Stimulated activated CD8-positive, alpha-beta memory T cell treated with anti-CD3 and anti-CD28 coated beads, Interleukin-4, amount 100 ng/mL, for 4 hours (primary cell): ENCODE measurements at regions not wholly inside any gene's neighbourhood (a gene's known extent, or its start where the extent isn't known, plus 50 kb on each side); places are given as distances from the start of the nearest gene placed in this dataset.
A peak's percentile ranks its signal among the peaks of the same experiment; 100 is the strongest.
"Not testable (repeated sequence)": the region's sequence is repeated elsewhere in the genome, so short reads cannot be mapped to it uniquely, and the experiment has no call there.

Experiments
- DNase-seq, 2 donors: peaks; one replicate each; pipeline ENCODE4 v3.0.0-alpha.2; 2020; ENCODE audit warnings: low read depth in 2 of 2, low spot score in 1 of 2

DNA sequence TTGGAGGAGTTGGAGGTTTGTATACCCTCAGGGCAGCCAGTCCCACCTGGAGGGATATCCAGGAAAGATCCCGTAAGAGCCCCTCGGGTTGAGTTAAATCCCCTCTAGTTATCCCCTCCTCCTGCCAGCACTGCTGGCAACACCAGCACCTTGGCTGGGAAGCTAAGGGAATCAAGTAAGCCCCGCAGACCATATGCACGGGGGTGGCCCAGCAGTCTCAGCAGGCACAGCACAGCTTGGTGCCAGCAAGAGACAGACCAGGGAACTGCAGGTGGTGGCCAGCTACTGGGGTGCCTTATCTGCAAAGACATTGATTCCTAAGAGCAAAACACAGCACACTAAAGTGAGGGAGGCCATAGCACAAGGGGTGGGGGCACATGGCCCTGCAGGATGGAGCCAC is 173.8 kb downstream of the GOLGA6L4 start:
- DNase-seq = not testable (repeated sequence)

DNA sequence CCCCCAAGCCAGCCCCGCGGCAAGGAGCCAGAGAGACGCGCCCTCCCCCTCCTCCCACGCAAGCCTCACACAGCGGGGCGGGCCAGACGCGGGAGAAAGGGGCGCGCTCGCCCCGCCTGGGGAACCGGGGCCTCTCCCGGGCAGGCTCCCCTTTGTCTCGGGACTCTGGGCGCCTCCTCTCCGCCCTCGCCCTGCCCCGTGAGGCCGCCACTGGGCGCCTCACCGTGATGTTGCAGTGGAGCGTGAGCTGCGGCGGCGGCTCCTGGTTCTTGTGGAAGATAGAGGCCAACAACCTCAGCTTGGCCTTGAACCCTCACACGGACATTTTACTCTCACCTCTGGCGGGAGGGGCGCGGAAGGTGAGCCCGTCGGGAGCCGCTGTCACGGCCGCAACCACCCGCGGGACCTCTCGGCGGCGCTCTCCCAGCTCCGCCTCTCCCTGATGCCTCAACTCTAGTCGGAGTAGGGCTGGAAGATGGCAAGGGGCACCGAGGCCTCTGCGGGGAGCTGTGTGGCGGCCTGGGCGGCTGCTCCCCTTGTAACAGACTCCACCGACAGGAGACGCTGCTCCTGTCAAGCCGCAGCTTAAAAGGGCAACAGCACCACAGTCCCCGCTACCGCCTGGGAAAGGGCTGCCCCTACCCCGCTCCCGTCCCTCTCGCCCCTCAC is 179.2 kb upstream of the ZSCAN2 start:
- DNase-seq = not testable (repeated sequence)

DNA sequence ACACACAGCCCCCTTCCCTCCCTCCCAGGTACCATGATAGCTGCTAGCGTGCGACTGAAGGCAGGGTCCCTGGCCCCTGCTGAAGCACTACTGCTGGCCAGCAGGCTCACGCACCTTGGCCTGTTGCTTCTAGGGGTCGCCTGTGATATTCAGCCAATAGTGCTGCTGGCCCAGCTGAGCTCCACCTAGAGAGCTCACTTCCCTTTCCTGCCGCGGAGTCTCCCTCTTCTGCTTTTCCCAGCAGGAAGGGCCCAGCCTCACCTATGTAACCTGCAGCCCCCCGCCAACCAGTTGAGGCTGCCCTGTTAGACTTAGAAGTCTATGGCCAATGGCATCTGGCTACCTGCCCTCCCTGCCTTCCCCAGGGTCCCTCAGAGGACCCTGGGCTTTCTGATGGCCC is 175.5 kb upstream of the ZSCAN2 start:
- DNase-seq = not testable (repeated sequence)

DNA sequence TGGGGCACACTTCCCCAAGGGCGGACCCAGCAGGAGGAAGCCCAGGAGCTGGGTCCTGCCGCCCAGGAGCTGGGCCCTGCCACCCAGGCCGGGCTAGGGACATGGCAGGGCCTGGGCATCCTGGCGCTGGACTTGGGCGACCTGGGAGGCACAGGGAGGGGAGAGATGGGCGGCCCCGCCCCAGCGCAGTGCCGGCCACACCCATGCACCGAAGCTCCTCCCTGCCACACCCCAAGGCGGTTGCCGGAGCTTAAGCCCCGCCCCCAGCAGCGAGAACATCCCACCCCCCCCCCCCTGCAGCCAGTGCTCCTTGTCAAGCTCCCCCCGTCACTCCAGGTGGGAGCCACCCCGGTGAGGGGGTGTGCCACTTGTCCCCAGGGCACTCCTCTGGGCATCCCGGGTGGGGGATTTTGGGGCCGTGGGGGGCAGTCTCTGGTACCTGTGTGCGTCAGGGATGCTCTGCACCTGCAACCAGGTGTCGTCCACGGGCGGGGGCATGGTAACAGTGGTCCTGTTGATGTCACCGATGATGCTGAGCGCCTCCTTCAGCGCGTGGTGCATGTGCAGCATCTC is 127.4 kb upstream of the ZSCAN2 start:
- not testable (repeated sequence) for DNase-seq

DNA sequence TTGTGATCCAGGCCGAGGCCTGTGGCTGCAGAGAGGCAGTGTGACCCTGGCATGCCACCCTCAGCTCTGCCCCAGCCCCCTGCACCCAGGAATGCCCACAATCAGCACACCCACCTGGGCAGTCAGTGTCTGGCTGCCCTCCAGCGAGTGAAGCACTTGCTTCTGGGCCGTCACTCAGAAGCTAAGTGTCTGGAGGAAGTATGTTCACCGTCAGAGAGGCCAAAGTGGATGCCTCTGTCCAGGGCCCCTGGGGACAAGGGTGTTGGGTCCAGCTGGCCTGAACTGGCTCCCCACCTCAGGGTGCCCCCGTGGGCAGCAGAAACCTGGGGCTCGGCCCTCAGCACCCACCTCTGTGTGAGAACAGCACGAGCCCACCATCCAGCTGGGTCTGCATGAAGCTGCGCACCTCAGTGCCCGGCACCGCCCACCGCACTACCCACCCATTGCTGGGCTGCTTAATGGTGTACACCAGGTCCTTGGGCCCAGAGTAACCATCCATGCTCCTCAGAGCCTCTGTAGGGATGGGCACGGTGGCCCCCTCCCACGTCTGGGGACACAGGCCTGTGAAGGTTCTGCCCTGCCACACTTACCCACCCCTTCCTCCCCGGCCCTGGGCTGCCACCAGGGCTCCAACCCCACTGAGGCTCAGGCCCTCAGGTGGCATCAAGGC is 124.3 kb upstream of the ZSCAN2 start:
- not testable (repeated sequence) for DNase-seq

DNA sequence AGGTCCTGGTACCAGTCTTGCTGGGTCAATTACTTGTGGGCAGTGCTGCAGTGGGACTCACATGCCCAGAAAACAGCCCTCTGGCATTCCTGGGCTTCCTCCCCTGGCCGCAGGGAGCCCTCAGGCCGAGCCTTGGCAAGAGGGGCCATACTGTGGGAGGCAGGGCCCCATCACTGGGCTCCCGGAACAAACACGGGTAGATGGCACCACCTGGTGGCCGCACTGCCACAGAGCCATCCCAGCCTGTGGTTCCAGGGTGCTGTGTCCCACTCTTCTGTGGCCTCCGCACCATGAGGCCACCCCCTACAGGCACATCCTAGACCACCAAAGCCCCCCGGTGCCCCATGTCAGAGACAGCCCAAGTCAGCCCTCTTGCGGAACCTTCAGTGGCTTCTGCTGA is 123.3 kb upstream of the ZSCAN2 start:
- DNase-seq = not testable (repeated sequence)

DNA sequence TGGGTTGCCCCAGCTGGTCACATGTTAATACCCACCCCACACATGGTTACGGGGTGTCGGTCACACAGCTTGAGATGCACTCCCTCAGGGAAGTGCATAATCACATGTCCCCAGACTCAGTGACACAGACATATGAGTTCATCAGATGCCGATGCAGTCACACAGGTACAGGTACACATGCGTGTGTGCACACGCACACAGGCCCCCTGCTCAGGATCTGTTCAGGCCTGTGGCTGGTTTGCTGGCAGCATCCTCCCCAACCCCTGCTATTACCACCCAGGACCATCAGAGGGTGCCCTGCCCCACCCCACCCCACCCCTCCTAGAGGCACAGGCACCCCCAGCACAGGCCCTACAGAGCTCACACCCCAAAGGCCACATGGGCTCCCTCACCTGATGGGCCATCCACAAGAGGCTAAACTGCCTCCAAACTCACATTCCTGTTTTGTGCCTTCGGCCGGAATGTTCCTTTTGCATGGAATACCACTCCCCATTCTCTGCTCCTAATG is 120.6 kb upstream of the ZSCAN2 start:
- DNase-seq = not testable (repeated sequence)

DNA sequence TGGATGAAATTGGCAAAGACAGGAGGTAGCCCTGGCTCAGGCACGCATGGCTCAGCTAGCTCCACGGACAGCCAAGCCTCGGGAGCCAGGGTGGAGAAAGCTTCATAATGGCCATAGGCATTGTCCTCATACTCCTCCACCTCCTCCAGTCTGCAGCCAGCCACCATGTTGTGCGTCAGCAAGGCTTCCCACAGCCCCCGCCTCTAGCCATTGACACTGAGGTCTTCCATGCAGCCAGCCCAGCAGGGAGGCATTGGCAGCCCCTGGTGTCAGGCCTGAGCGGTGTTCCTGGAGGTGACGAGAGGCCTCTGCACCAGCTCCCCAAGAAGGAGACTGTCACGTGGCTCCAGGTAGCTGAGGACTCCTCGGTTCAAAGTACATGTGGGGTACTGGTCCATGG is 117.0 kb upstream of the ZSCAN2 start:
- DNase-seq = not testable (repeated sequence)

DNA sequence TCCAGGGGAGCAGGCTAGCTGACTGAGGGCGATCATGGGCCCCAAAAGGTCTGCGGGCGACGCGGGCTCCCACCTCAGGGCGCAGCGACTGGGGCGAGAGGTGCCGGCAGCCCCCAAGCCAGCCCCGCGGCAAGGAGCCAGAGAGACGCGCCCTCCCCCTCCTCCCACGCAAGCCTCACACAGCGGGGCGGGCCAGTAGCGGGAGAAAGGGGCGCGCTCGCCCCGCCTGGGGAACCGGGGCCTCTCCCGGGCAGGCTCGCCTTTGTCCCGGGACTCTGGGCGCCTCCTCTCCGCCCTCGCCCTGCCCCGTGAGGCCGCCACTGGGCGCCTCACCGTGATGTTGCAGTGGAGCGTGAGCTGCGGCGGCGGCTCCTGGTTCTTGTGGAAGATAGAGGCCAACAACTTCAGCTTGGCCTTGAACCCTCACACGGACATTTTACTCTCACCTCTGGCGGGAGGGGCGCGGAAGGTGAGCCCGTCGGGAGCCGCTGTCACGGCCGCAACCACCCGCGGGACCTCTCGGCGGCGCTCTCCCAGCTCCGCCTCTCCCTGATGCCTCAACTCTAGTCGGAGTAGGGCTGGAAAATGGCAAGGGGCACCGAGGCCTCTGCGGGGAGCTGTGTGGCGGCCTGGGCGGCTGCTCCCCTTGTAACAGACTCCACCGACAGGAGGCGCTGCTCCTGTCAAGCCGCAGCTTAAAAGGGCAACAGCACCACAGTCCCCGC is 100.5 kb upstream of the ZSCAN2 start:
- DNase-seq = peak in 1 of 2 donors; percentile 12

DNA sequence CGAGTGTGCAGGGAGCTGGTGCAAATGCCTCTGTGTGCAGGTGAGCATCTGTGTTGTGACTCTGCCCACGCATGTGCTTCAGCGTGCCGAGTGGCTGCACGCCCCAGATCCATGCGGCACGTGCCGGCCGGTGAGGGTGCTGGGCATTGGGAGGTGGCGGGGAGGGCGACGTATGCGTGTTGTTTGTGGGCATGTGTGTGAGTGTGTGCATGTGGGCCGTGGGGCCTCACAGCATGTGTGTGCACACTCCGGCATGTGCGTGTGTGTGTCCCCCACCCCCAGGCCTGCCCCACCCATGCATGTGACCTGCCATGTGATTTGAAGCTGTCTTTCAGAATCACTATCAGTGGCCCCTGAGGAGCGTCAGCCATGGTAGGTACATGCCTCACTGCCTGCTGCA is 97.7 kb upstream of the ZSCAN2 start:
- not testable (repeated sequence) for DNase-seq

DNA sequence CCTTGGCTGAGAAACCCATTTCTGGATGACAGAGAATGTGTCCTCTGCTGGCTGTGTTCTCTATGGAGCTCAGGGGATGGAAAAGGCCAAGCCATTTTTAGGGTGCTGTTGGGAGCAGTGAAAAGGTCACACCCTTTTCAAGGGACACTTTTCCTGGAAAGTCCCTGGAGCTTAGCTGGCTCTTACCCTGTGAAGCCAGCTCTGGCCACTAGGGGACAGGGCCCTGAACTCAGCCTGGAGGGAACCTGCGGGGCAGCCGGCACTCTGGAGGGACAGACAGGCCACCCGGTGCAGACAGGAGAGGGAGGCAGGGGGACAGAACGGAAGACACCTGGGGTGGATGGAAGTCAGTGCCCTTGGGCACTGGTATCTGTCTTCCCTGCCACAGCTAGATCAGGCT is 95.3 kb upstream of the ZSCAN2 start:
- DNase-seq = not testable (repeated sequence)

DNA sequence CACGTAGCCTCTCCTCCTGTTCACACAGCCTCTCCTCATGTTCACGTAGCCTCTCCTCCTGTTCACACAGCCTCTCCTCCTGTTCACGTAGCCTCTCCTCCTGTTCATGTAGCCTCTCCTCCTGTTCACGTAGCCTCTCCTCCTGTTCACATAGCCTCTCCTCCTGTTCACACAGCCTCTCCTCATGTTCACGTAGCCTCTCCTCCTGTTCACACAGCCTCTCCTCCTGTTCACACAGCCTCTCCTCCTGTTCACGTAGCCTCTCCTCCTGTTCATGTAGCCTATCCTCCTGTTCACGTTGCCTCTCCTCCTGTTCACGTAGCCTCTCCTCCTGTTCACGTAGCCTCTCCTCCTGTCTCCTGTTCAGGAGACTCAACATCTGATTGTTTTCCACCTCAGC is 88.5 kb upstream of the ZSCAN2 start:
- DNase-seq = not testable (repeated sequence)

DNA sequence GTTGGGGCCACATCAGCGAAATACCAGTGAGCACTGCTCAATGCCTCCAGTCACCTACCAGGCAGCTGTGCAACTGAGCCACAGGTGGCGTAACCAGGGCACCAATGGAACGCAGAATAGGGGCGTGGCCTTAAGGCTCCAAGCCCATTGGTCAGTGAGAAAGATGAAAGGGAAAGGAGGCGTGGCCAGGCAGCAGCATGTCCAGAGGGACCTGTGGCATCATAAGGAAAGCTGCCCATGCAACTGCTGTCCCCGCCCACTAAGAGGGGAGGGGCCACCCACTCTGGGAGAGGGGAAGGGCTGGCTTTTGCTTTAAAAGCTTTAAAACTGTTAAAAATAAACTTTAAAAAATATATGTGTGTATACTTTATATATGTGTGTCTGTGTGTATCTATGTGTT is 84.0 kb upstream of the ZSCAN2 start:
- DNase-seq = not testable (repeated sequence)

DNA sequence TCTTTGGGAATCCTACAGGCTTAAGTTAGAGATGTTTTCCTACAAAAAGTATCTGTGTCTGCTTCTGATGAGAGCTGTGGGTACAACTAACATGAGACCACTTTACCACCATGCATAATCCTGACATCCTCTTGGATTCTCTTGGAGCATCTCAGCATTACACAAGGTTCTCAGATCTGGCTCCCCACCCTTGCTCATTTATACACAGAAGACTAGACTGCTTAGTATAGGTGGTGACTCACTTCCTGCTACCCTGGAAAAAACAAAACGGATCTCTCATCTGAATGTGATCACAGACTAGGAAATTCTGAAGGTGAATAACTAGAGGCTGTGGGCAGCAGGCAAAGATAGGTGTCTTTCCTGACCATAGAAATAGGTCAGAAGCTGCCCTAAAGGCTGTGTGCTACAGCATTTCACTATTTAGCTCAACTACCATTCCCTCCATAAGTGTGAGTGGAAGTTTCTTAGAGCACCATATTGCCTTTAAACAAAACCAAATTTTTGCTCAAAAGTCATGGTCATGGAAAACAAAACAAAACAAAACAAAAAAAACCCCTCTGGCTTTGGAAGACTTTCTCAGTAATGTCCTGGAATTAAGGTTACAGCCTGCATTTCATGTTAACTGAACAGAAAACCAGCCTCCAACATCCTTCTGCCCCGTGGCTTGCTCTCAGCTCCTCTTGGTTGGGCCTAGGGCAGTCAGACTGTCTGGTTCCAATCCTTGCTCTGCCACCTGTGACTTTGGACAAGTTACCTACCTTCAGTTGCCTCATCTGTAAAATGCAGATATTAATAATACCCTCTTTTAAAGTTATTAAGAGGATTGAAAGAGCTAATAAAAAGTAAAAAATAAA is 75.1 kb upstream of the ZSCAN2 start:
- not testable (repeated sequence) for DNase-seq

DNA sequence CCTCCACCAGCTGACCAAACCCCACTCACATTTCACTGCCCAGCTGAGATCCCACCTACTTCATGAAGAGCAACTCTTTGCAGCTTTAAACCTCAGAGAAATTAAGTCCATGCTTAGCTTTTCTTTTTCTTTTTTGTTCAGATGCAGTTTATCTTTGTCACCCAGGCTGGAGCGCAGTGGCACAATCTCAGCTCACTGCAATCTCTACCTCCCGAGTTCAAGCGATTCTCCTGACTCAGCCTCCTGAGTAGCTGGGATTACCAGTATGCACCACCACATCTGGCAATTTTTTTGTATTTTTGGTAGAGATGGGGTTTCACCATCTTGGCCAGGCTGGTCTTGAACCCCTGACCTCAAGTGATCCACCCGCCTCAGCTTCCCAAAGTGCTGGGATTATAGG is 70.1 kb upstream of the ZSCAN2 start:
- DNase-seq = not testable (repeated sequence)

DNA sequence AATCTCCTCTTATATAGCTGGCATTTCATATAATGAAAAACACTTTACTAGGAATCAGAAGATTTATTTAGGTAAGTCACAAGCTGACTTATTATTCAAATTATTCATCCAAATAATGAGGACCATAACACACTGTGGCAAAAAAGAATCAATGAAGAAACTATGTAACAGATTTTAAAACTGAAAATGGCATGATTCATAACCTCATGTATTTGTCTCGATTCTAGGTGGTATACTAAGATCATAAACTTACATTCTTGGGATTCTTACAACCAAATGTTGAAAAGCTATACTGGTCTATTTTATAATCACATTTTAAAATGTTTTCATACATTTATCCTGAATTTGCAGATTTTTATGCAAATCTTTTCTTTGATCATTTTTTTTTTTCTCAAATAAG is 69.6 kb upstream of the ZSCAN2 start:
- DNase-seq = not testable (repeated sequence)

DNA sequence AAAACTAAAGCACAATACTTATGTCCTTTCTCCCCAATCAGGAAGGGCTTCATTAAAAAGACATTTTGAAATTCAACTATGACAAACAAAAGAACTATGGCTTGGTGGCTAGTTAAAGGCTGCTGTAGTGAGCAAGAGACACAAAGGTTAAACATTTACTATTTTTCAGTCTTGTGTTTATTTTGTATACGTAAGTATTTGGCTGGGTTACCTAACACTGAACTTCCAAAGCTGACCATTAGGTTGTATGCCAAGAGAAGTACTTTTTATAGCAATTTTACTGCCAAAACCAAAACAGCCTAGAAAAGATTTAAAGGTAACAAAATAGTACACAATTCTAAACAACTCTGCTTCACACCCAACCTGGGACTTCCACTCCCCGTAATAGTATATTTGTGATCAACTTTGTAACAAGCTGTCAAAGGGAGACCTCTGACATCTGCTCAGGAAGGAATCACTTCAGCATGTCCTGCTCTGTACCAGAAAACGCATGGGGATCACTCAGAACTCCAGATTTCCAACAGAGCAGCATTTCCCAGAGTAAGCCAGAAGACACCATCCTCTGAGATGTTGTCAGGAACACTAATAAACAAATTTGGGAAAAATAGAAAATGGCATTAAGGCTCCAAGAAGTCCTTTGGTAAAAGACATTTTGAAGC is 69.0 kb upstream of the ZSCAN2 start:
- DNase-seq = not testable (repeated sequence)

DNA sequence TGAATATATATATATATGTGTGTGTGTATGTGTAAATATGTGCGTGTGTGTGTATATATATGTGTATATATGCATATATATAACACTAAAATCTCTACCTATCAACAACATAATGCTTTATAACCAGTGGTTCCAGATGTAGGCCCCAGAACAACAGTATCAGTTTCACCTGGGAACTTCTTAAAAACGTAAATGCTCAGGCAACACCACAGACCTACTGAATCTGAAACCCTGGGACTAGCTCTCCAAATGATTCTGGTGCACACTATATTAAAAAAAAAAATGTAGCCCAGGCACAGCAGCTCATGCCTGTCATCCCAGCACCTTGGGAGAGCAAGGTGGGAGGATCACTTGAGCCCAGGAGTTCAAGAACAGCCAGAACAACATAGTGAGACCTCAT is 67.1 kb upstream of the ZSCAN2 start:
- not testable (repeated sequence) for DNase-seq

DNA sequence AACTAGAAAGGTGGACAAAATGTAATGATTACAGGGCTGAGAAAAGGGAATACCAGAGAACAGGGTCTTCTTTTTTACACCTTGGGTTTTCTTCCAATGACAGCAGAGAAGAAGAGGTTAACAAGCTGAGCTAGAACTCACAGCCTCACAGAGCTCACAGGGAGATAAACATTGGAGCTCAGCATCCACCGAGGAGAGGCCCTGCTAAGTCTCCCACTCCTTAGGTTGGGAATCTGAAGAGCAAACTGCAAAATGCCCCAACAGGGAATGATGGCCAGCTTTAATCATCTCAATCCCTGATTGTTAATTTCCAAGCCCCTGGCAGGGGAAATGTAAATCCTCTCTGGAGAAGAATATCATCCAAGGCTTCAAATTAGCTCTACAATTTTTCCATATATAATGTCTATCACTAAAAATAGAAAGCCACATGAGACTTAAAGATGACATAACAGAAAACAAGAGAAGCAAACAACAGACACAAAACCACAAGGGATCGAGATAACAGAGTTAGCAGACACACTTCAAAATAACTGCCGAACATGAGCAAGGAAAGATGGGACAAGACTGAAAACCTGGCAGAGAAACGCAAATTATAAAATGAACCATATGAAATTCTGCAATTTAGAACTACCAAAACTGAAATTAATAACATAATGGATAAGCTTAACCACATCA is 66.1 kb upstream of the ZSCAN2 start:
- DNase-seq = not testable (repeated sequence)
